B cell (primary cell): ENCODE measurements at regions not wholly inside any gene's neighbourhood (a gene's known extent, or its start where the extent isn't known, plus 50 kb on each side); places are given as distances from the start of the nearest gene placed in this dataset.
"Not testable (repeated sequence)": the region's sequence is repeated elsewhere in the genome, so short reads cannot be mapped to it uniquely, and the experiment has no call there.

Source experiments
- ATAC-seq: fragments of 200-7000 bp; cut with Tn5 transposase; one replicate; pipeline ENCODE4 v1.10.0; 2021; ENCODE audit warnings: low read depth, mild to moderate bottlenecking, moderate number of reproducible peaks, moderate library complexity
- CTCF ChIA-PET: fragments of 350-600 bp; sonication (Branson Sonifier 250); formaldehyde crosslinking; loops from one replicate; lab custom pipeline; 2021; ENCODE audit warnings: antibody characterized with exemption, inconsistent platforms; lab: Charles Lee
- POLR2A ChIA-PET: fragments of 350-600 bp; sonication (Branson Sonifier 250); formaldehyde crosslinking; loops from one replicate; lab custom pipeline; 2021; ENCODE audit warnings: antibody characterized with exemption; lab: Charles Lee
- DNase-seq: peaks from one replicate; pipeline ENCODE4 v3.0.0; 2013
- H2AFZ ChIP-seq: 2 replicates; pipeline ENCODE4 v1.6.1; 2012; ENCODE audit warnings: mild to moderate bottlenecking, low read depth, low read length; ENCODE audit not compliant: insufficient read depth, poor library complexity, severe bottlenecking
- H3K27ac ChIP-seq, 2 donors: 1 replicate in 1 of 2; 2 replicates in 1 of 2; pipeline ENCODE4 v1.5.1; 2012 to 2013; ENCODE audit warnings: low read length in 2 of 2, mild to moderate bottlenecking in 2 of 2, moderate library complexity in 1 of 2
- H3K27me3 ChIP-seq, 4 experiments: fragments of 200-600 bp in 1 of 4; sonication (generic) in 1 of 4; replicated peaks in 1 of 4; 1 replicate in 2 of 4; 2 replicates in 2 of 4; pipeline versions ENCODE4 v1.6.1 to v1.7.0; 2013 to 2016; ENCODE audit warnings: low read length in 3 of 4, mild to moderate bottlenecking in 2 of 4, mixed read lengths in 1 of 4, moderate library complexity in 1 of 4; ENCODE audit not compliant: insufficient read depth in 4 of 4, control insufficient read depth in 3 of 4; ENCODE audit errors: control extremely low read depth in 1 of 4
- H3K36me3 ChIP-seq, 2 experiments: replicated peaks in 1 of 2; 1 replicate in 1 of 2; 2 replicates in 1 of 2; pipeline versions ENCODE4 v1.6.1 to v1.7.1; 2013; ENCODE audit warnings: low read length in 1 of 2; ENCODE audit not compliant: insufficient read depth in 2 of 2, control insufficient read depth in 1 of 2; ENCODE audit errors: control extremely low read depth in 1 of 2, extremely low read depth in 1 of 2
- H3K4me1 ChIP-seq, 2 donors: fragments of 200-600 bp in 1 of 2; sonication (generic) in 1 of 2; 1 replicate in 1 of 2; 2 replicates in 1 of 2; pipeline versions ENCODE4 v1.5.1 to v1.6.1; 2013 to 2017; ENCODE audit warnings: low read length in 2 of 2; ENCODE audit not compliant: control insufficient read depth in 2 of 2, insufficient read depth in 2 of 2
- H3K4me2 ChIP-seq: replicated peaks from 2 replicates; pipeline ENCODE3; 2012; ENCODE audit warnings: mild to moderate bottlenecking, low read depth, low read length; ENCODE audit not compliant: poor library complexity, severe bottlenecking
- H3K4me3 ChIP-seq, 5 experiments: fragments of 200-600 bp in 1 of 5; sonication (generic) in 1 of 5; 1 replicate in 3 of 5; 2 replicates in 2 of 5; pipeline versions ENCODE4 v1.5.1 to v1.7.0; 2011 to 2016; ENCODE audit warnings: low read length in 4 of 5, mild to moderate bottlenecking in 4 of 5, low read depth in 2 of 5, control low read depth in 1 of 5, moderate library complexity in 1 of 5; ENCODE audit not compliant: insufficient read depth in 1 of 5; ENCODE audit errors: control extremely low read depth in 1 of 5, extremely low read depth in 1 of 5
- H3K79me2 ChIP-seq: fragments of 200-600 bp; sonication (generic); one replicate; pipeline ENCODE4 v1.6.0; 2016; ENCODE audit warnings: low read length; ENCODE audit not compliant: control insufficient read depth, insufficient read depth
- H3K9ac ChIP-seq: fragments of 200-600 bp; sonication (generic); 2 replicates; pipeline ENCODE4 v1.6.1; 2017; ENCODE audit warnings: mild to moderate bottlenecking, low read length, moderate library complexity
- H3K9me3 ChIP-seq, 3 donors: one replicate each; pipeline versions ENCODE4 v1.6.1 to v1.7.1; 2013; ENCODE audit warnings: low read length in 2 of 3; ENCODE audit not compliant: control insufficient read depth in 2 of 3, insufficient read depth in 1 of 3; ENCODE audit errors: control extremely low read depth in 1 of 3
- H4K20me1 ChIP-seq: 2 replicates; pipeline ENCODE4 v1.6.0; 2012; ENCODE audit warnings: mild to moderate bottlenecking, low read length; ENCODE audit not compliant: insufficient read depth, control insufficient read depth, poor library complexity, severe bottlenecking
- H3K27ac Mint-ChIP-seq: one replicate; pipeline ENCODE4 v1.8.0; 2021; ENCODE audit warnings: mixed read lengths
- H3K27me3 Mint-ChIP-seq: one replicate; pipeline ENCODE4 v1.8.0; 2021; ENCODE audit warnings: mixed read lengths
- H3K4me1 Mint-ChIP-seq: one replicate; pipeline ENCODE4 v1.8.0; 2021; ENCODE audit warnings: mixed read lengths
- H3K4me3 Mint-ChIP-seq: one replicate; pipeline ENCODE4 v1.8.0; 2021; ENCODE audit warnings: mixed read lengths
- H3K9me3 Mint-ChIP-seq: one replicate; pipeline ENCODE4 v1.8.0; 2022; ENCODE audit warnings: mixed read lengths; ENCODE audit not compliant: insufficient read depth
- EZH2 ChIP-seq: IDR thresholded peaks from 2 replicates; pipeline ENCODE4 v1.6.1; 2012; ENCODE audit warnings: borderline replicate concordance, low read depth, mild to moderate bottlenecking, moderate library complexity, low read length; ENCODE audit not compliant: insufficient read depth, poor library complexity, severe bottlenecking
- WGBS: methylation state at CpG from one replicate; pipeline ENCODE4 v1.1.5; 2013; ENCODE audit warnings: missing lambda C conversion rate; ENCODE audit not compliant: insufficient coverage; 5-methylcytosine and 5-hydroxymethylcytosine counted together
- intact Hi-C: fragments of 100-400 bp; cut with micrococcal nuclease; formaldehyde crosslinking; loops from one replicate; pipeline ENCODE4 v1.10.0; 2022
- TF ChIP-seq, protein P1 (sequence below): fragments of 200-600 bp; IDR thresholded peaks from one replicate; pipeline ENCODE4 v1.8.0; 2022; ENCODE audit warnings: antibody characterized with exemption, mild to moderate bottlenecking

DNA sequence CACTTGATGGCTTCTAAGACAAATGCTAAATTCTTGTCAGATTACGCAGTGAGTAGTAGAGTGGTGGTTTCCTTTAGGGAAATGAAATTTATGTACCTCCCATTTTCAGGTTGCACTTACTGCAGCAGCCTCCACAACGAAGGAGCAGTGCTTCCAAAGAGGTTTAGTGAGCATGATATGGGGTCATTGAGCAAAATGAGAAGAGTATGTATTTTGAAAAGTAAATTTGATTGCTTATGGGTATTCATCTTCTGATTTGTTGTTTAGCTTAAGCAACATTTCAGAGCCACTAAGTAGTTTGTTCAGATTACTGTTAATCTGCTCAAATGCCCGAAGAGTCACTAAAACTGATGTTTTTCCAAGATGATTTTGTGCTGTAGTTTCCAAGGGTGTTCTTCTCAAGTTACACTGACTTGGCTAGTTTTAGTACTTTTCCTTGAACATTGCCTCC is 493.6 kb downstream of the PCNX1 start:
- Mint-ChIP-seq H3K9me3 (no peaks in the 10 kb centered on the region), H3K27me3 (no peaks in the 10 kb centered on the region), H3K4me1 (peaks cover 70% of the 10 kb centered on the region), H3K4me3 (peak overlapping the region; percentile 70), H3K27ac (peak overlapping the region; percentile 78)
- Histone ChIP-seq H3K36me3 (no peaks in the 10 kb centered on the region), H3K9ac (peak overlapping the region; percentile 30), H3K4me3 (peak overlapping the region in 1 of 5 experiments; percentile 27), H3K4me2 (peak overlapping the region; percentile 60), H3K9me3 (no peaks in the 10 kb centered on the region), H4K20me1 (no peaks in the 10 kb centered on the region), H3K27ac (peak overlapping the region; percentile 97 to 98), H3K27me3 (no peaks in the 10 kb centered on the region), H3K4me1 (peaks cover 57 to 69% of the 10 kb centered on the region in 2 donors), H3K79me2 (peaks cover 84% of the 10 kb centered on the region), H2AFZ (no peak overlapping the region)
- DNase-seq, result peak; percentile 86
- ChIA-PET POLR2A (interaction anchor here (0.6 to 1.5 kb wide), 2 partner anchors 73 to 306 kb away, joined by 3 read pairs; no protein-coding TSS in a partner anchor), CTCF (interaction anchor here (0.6 to 7.8 kb wide), 5 partner anchors 22 to 352 kb away, joined by 3 to 249 read pairs (median 4); partner anchors contain the start of gene SIPA1L1)
- 0% methylated on average over 1 of the region's 3 CpGs for WGBS
- intact Hi-C loops, result no loop called here
- ATAC-seq, result peak; percentile 24
- no peak for TF ChIP-seq EZH2
- TF ChIP-seq, protein P1, sequence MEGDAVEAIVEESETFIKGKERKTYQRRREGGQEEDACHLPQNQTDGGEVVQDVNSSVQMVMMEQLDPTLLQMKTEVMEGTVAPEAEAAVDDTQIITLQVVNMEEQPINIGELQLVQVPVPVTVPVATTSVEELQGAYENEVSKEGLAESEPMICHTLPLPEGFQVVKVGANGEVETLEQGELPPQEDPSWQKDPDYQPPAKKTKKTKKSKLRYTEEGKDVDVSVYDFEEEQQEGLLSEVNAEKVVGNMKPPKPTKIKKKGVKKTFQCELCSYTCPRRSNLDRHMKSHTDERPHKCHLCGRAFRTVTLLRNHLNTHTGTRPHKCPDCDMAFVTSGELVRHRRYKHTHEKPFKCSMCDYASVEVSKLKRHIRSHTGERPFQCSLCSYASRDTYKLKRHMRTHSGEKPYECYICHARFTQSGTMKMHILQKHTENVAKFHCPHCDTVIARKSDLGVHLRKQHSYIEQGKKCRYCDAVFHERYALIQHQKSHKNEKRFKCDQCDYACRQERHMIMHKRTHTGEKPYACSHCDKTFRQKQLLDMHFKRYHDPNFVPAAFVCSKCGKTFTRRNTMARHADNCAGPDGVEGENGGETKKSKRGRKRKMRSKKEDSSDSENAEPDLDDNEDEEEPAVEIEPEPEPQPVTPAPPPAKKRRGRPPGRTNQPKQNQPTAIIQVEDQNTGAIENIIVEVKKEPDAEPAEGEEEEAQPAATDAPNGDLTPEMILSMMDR, result no peak

DNA sequence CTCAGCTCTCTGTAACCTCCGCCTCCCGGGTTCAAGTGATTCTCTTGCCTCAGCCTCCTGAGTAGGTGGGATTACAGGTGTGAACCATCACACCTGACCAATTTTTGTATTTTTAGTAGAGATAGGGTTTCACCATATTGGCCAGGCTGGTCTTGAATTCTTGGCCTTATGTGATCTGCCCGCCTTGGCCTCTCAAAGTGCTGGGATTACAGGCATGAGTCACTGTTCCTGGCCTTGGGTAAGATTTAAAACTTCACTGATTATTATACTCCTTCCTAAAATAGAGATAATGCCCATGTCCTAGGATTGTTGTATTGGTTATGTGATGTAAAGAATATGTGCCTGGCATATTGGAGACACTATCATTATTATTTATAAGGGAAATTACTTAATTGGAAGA is 495.2 kb downstream of the PCNX1 start:
- H3K9me3 Mint-ChIP-seq, H4K20me1 ChIP-seq, H3K4me3 Mint-ChIP-seq, H3K4me3 ChIP-seq, H3K27me3 ChIP-seq, DNase-seq, H3K36me3 ChIP-seq, H2AFZ ChIP-seq, H3K27me3 Mint-ChIP-seq, ATAC-seq, H3K9ac ChIP-seq, H3K4me2 ChIP-seq, intact Hi-C loops, H3K9me3 ChIP-seq: not testable (repeated sequence)
- Mint-ChIP-seq H3K27ac (peak overlapping the region; percentile 53), H3K4me1 (peaks cover 60% of the 10 kb centered on the region)
- H3K27ac ChIP-seq, result peak overlapping the region in 1 of 2 donors; percentile 50
- no CpG with 5 or more reads among the region's 3 CpGs for WGBS
- peaks cover 55 to 66% of the 10 kb centered on the region in 2 donors for H3K4me1 ChIP-seq
- POLR2A ChIA-PET, result interaction anchor here (1.5 kb wide), 1 partner anchor 75 kb away, joined by 3 read pairs; no protein-coding TSS in a partner anchor
- peaks cover 84% of the 10 kb centered on the region for H3K79me2 ChIP-seq
- CTCF ChIA-PET, result interaction anchor here (1.2 to 7.8 kb wide), 6 partner anchors 11 to 298 kb away, joined by 3 to 249 read pairs (median 20); partner anchors contain the start of gene SIPA1L1
